GM23338 (cell line): ENCODE measurements at regions not wholly inside any gene's neighbourhood (a gene's known extent, or its start where the extent isn't known, plus 50 kb on each side); places are given as distances from the start of the nearest gene placed in this dataset.

ENCODE experiments used
- ATAC-seq: fragments of 200-7000 bp; cut with Tn5 transposase; 3 replicates; pipeline ENCODE4 v1.9.1; 2020
- DNase-seq: peaks from one replicate; pipeline ENCODE4 v3.0.0-alpha.2; 2015; ENCODE audit warnings: low spot score
- H2AFZ ChIP-seq: fragments of 200-600 bp; sonication (generic); 2 replicates; pipeline ENCODE4 v1.8.0; 2016; ENCODE audit warnings: antibody characterized with exemption, mild to moderate bottlenecking, moderate library complexity
- H3F3A ChIP-seq: fragments of 200-600 bp; sonication (generic); replicated peaks from 2 replicates; pipeline ENCODE4 v1.8.0; 2017; ENCODE audit warnings: antibody characterized with exemption, mixed run types, low read depth
- H3K27ac ChIP-seq: fragments of 200-600 bp; sonication (generic); 2 replicates; pipeline ENCODE4 v1.6.1; 2016; ENCODE audit warnings: low read depth
- H3K27me3 ChIP-seq: fragments of 200-600 bp; sonication (generic); 2 replicates; pipeline ENCODE4 v1.8.0; 2016; ENCODE audit warnings: mild to moderate bottlenecking, mixed run types, moderate library complexity; ENCODE audit not compliant: insufficient read depth
- H3K36me3 ChIP-seq: fragments of 200-600 bp; sonication (generic); 2 replicates; pipeline ENCODE4 v1.8.0; 2016; ENCODE audit warnings: mild to moderate bottlenecking; ENCODE audit not compliant: insufficient read depth
- H3K4me1 ChIP-seq: fragments of 200-600 bp; sonication (generic); 2 replicates; pipeline ENCODE4 v1.8.0; 2016; ENCODE audit warnings: mild to moderate bottlenecking, moderate library complexity; ENCODE audit not compliant: insufficient read depth
- H3K4me2 ChIP-seq: fragments of 200-600 bp; sonication (generic); 2 replicates; pipeline ENCODE4 v1.7.1; 2017; ENCODE audit warnings: mixed run types
- H3K4me3 ChIP-seq: fragments of 200-600 bp; sonication (generic); 2 replicates; pipeline ENCODE4 v1.6.1; 2016; ENCODE audit warnings: mixed run types
- H3K79me2 ChIP-seq: fragments of 200-600 bp; sonication (generic); replicated peaks from 2 replicates; pipeline ENCODE4 v1.8.0; 2017; ENCODE audit warnings: mild to moderate bottlenecking; ENCODE audit not compliant: insufficient read depth
- H3K9me2 ChIP-seq: fragments of 200-600 bp; sonication (generic); 2 replicates; pipeline ENCODE4 v1.8.0; 2017; ENCODE audit not compliant: insufficient read depth
- H4K20me1 ChIP-seq: fragments of 200-600 bp; sonication (generic); replicated peaks from 2 replicates; pipeline ENCODE4 v1.8.0; 2017; ENCODE audit warnings: mild to moderate bottlenecking; ENCODE audit not compliant: insufficient read depth
- H3K27ac Mint-ChIP-seq: 2 replicates; pipeline ENCODE4 v1.8.0; 2020; ENCODE audit warnings: inconsistent platforms, mild to moderate bottlenecking, moderate library complexity, mixed read lengths
- H3K27me3 Mint-ChIP-seq: 3 replicates; pipeline ENCODE4 v1.8.0; 2022; ENCODE audit warnings: low read depth, mild to moderate bottlenecking, moderate library complexity, mixed read lengths, inconsistent platforms; ENCODE audit not compliant: insufficient read depth, poor library complexity
- H3K36me3 Mint-ChIP-seq: 3 replicates; pipeline ENCODE4 v1.8.0; 2021; ENCODE audit warnings: low read depth, mild to moderate bottlenecking, inconsistent platforms, moderate library complexity, mixed read lengths
- H3K4me1 Mint-ChIP-seq: 3 replicates; pipeline ENCODE4 v1.8.0; 2020; ENCODE audit warnings: mild to moderate bottlenecking, inconsistent platforms, mixed read lengths
- H3K4me3 Mint-ChIP-seq: 3 replicates; pipeline ENCODE4 v1.8.0; 2021; ENCODE audit warnings: moderate library complexity, mild to moderate bottlenecking, inconsistent platforms, mixed read lengths
- H3K9me3 Mint-ChIP-seq: 3 replicates; pipeline ENCODE4 v1.8.0; 2020; ENCODE audit warnings: moderate library complexity, mild to moderate bottlenecking, inconsistent platforms, mixed read lengths
- CREB1 ChIP-seq: fragments of 250-450 bp; sonication (Bioruptor Pico); IDR thresholded peaks from 2 replicates; pipeline ENCODE4 v1.5.0; 2020; ENCODE audit warnings: low read depth, mild to moderate bottlenecking, moderate library complexity
- CTCF ChIP-seq, 2 experiments: fragments of 200-600 bp in 1 of 2; sonication (generic) in 1 of 2; conservative IDR thresholded peaks; 2 replicates each; pipeline versions ENCODE4 v1.5.1 to v1.6.1; 2016 to 2017; ENCODE audit warnings: antibody characterized with exemption in 2 of 2, low read depth in 2 of 2, mild to moderate bottlenecking in 2 of 2, moderate library complexity in 1 of 2
- ETS1 ChIP-seq: IDR thresholded peaks from 2 replicates; pipeline ENCODE4 v1.6.1; 2016; ENCODE audit warnings: antibody characterized with exemption
- EZH2 ChIP-seq: fragments of 200-600 bp; sonication (generic); IDR thresholded peaks from one replicate; pipeline ENCODE4 v1.8.0; 2017; ENCODE audit warnings: antibody characterized with exemption, mild to moderate bottlenecking, low read depth; ENCODE audit not compliant: unreplicated experiment
- EZH2phosphoT487 ChIP-seq: fragments of 200-600 bp; sonication (generic); IDR thresholded peaks from one replicate; pipeline ENCODE4 v1.8.1; 2018; ENCODE audit warnings: antibody characterized with exemption; ENCODE audit not compliant: unreplicated experiment
- JUNB ChIP-seq: IDR thresholded peaks from one replicate; pipeline ENCODE4 v1.6.1; 2016; ENCODE audit warnings: antibody characterized with exemption; ENCODE audit not compliant: unreplicated experiment
- NANOG ChIP-seq: IDR thresholded peaks from 2 replicates; pipeline ENCODE4 v1.6.1; 2016; ENCODE audit warnings: antibody characterized with exemption, borderline replicate concordance
- POLR2AphosphoS5 ChIP-seq: IDR thresholded peaks from 2 replicates; pipeline ENCODE4 v1.6.1; 2016; ENCODE audit warnings: antibody characterized with exemption, low read depth
- REST ChIP-seq: IDR thresholded peaks from one replicate; pipeline ENCODE4 v1.6.1; 2018; ENCODE audit warnings: antibody characterized with exemption; ENCODE audit not compliant: unreplicated experiment
- STAT1 ChIP-seq: IDR thresholded peaks from one replicate; pipeline ENCODE4 v1.6.1; 2016; ENCODE audit warnings: antibody characterized with exemption; ENCODE audit not compliant: unreplicated experiment
- ZNF114 ChIP-seq: fragments of 250-450 bp; sonication (Bioruptor Pico); IDR thresholded peaks from 2 replicates; pipeline ENCODE4 v1.5.0; 2020; ENCODE audit warnings: mild to moderate bottlenecking, moderate library complexity
- ZNF331 ChIP-seq: fragments of 250-450 bp; sonication (Bioruptor Pico); IDR thresholded peaks from 2 replicates; pipeline ENCODE4 v1.5.0; 2020; ENCODE audit warnings: low read depth, mild to moderate bottlenecking, moderate library complexity
- ZNF462 ChIP-seq: fragments of 250-450 bp; sonication (Bioruptor Pico); IDR thresholded peaks from 2 replicates; pipeline ENCODE4 v1.5.0; 2020; ENCODE audit warnings: mild to moderate bottlenecking, moderate library complexity

- ATAC-seq, result no peak
- H3K27ac Mint-ChIP-seq, result no peak overlapping the region
- H3F3A ChIP-seq, result no peaks in the 10 kb centered on the region
- no peak overlapping the region for H3K4me3 Mint-ChIP-seq
- TF ChIP-seq CTCF (conservative IDR thresholded peaks at IDR 0.05; ENCODE audit: low read depth in 2 of 2), result no peak
- no peak for TF ChIP-seq REST
- no peak for TF ChIP-seq CREB1 (CRISPR knock-in tag)
- no peak for TF ChIP-seq POLR2AphosphoS5
- no peak for TF ChIP-seq ZNF462 (CRISPR knock-in tag)
- TF ChIP-seq ZNF331 (CRISPR knock-in tag), result no peak
- no peak for TF ChIP-seq EZH2
- TF ChIP-seq STAT1, result no peak
- no peak for TF ChIP-seq NANOG
- no peak for TF ChIP-seq ETS1
- no peak for TF ChIP-seq ZNF114
- no peak for TF ChIP-seq JUNB
- no peak for TF ChIP-seq EZH2phosphoT487
- H3K27me3 Mint-ChIP-seq, result no peaks in the 10 kb centered on the region
- H2AFZ ChIP-seq, result 0 out of 2 replicates have a peak overlapping the region, but pooled peaks have one; percentile 10
- no peak for DNase-seq
- H3K36me3 ChIP-seq, result no peaks in the 10 kb centered on the region
- no peaks in the 10 kb centered on the region for H4K20me1 ChIP-seq
- no peaks in the 10 kb centered on the region for H3K79me2 ChIP-seq
- H3K27ac ChIP-seq, result no peak overlapping the region
- no peaks in the 10 kb centered on the region for H3K36me3 Mint-ChIP-seq
- H3K9me2 ChIP-seq, result no peaks in the 10 kb centered on the region
- H3K27me3 ChIP-seq, result no peaks in the 10 kb centered on the region
- no peak overlapping the region for H3K4me3 ChIP-seq
- peaks cover 4% of the 10 kb centered on the region; the same call in 2 of the 3 replicates for H3K4me1 Mint-ChIP-seq
- 0 out of 3 replicates have a peak, but pooled peaks cover 2% of the 10 kb centered on the region for H3K9me3 Mint-ChIP-seq
- no peak overlapping the region for H3K4me2 ChIP-seq
- H3K4me1 ChIP-seq, result no peaks in the 10 kb centered on the region
Observed at GRCh38 chr1:30176477-30176876, 546.9 kb downstream of the MATN1 start.
